ENCODE measurements at regions not wholly inside any gene's neighbourhood (a gene's known extent, or its start where the extent isn't known, plus 50 kb on each side); places are given as distances from the start of the nearest gene placed in this dataset.

- in situ Hi-C loops (cut with HindIII; ENCODE audit: low pct_unique_long_range_greater_than_20kb, low sequenced_read_pairs): no loop called here
- no peak for DNase-seq (ENCODE audit: low read depth)
Measured at GRCh38 chr15:93182703-93183205, 93.7 kb upstream of the RGMA start.

- DNase-seq (ENCODE audit: low read depth): no peak
- in situ Hi-C loops (cut with HindIII; ENCODE audit: low pct_unique_long_range_greater_than_20kb, low sequenced_read_pairs): no loop called here
Measured at GRCh38 chr15:93180656-93181055, 91.6 kb upstream of the RGMA start.

- in situ Hi-C loops (cut with HindIII; ENCODE audit: low pct_unique_long_range_greater_than_20kb, low sequenced_read_pairs): no loop called here
- DNase-seq (ENCODE audit: low read depth): no peak
Measured at GRCh38 chr15:93180128-93180527, 91.1 kb upstream of the RGMA start.

- DNase-seq (ENCODE audit: low read depth): no peak
Measured at GRCh38 chr15:93179700-93180102, 90.7 kb upstream of the RGMA start.

GRCh38 chr15:93179072-93179471 is 90.1 kb upstream of the RGMA start:
- peak; percentile 8 for DNase-seq (ENCODE audit: low read depth)

More at GRCh38 chr15:93179700-93180102, 90.7 kb upstream of the RGMA start:
- in situ Hi-C loops (cut with HindIII; ENCODE audit: low pct_unique_long_range_greater_than_20kb, low sequenced_read_pairs): no loop called here

GRCh38 chr15:93178371-93178770 is 89.4 kb upstream of the RGMA start:
- DNase-seq (ENCODE audit: low read depth): no peak
- in situ Hi-C loops (cut with HindIII; ENCODE audit: low pct_unique_long_range_greater_than_20kb, low sequenced_read_pairs): no loop called here

More at GRCh38 chr15:93179072-93179471, 90.1 kb upstream of the RGMA start:
- in situ Hi-C loops (cut with HindIII; ENCODE audit: low pct_unique_long_range_greater_than_20kb, low sequenced_read_pairs): no loop called here

GRCh38 chr15:93176065-93176464 is 87.1 kb upstream of the RGMA start:
- no peak for DNase-seq (ENCODE audit: low read depth)
- in situ Hi-C loops (cut with HindIII; ENCODE audit: low pct_unique_long_range_greater_than_20kb, low sequenced_read_pairs): no loop called here

- in situ Hi-C loops (cut with HindIII; ENCODE audit: low pct_unique_long_range_greater_than_20kb, low sequenced_read_pairs): no loop called here
- DNase-seq (ENCODE audit: low read depth): no peak
Measured at GRCh38 chr15:93174836-93175235, 85.8 kb upstream of the RGMA start.

GRCh38 chr15:93173369-93173768 is 84.4 kb upstream of the RGMA start:
- peak; percentile 20 for DNase-seq (ENCODE audit: low read depth)
- in situ Hi-C loops (cut with HindIII; ENCODE audit: low pct_unique_long_range_greater_than_20kb, low sequenced_read_pairs): no loop called here

GRCh38 chr15:93171476-93171875 is 82.5 kb upstream of the RGMA start:
- in situ Hi-C loops (cut with HindIII; ENCODE audit: low pct_unique_long_range_greater_than_20kb, low sequenced_read_pairs): no loop called here
- DNase-seq (ENCODE audit: low read depth): no peak

- DNase-seq (ENCODE audit: low read depth): no peak
- in situ Hi-C loops (cut with HindIII; ENCODE audit: low pct_unique_long_range_greater_than_20kb, low sequenced_read_pairs): no loop called here
Measured at GRCh38 chr15:93170329-93170728, 81.3 kb upstream of the RGMA start.

GRCh38 chr15:93168910-93169309 is 79.9 kb upstream of the RGMA start:
- in situ Hi-C loops (cut with HindIII; ENCODE audit: low pct_unique_long_range_greater_than_20kb, low sequenced_read_pairs): no loop called here
- DNase-seq (ENCODE audit: low read depth): no peak

GRCh38 chr15:93167291-93167690 is 78.3 kb upstream of the RGMA start:
- DNase-seq (ENCODE audit: low read depth): no peak
- in situ Hi-C loops (cut with HindIII; ENCODE audit: low pct_unique_long_range_greater_than_20kb, low sequenced_read_pairs): no loop called here

- in situ Hi-C loops (cut with HindIII; ENCODE audit: low pct_unique_long_range_greater_than_20kb, low sequenced_read_pairs): no loop called here
- no peak for DNase-seq (ENCODE audit: low read depth)
Measured at GRCh38 chr15:93166675-93167074, 77.7 kb upstream of the RGMA start.

GRCh38 chr15:93165734-93166470 is 76.9 kb upstream of the RGMA start:
- in situ Hi-C loops (cut with HindIII; ENCODE audit: low pct_unique_long_range_greater_than_20kb, low sequenced_read_pairs): no loop called here
- no peak for DNase-seq (ENCODE audit: low read depth)

GRCh38 chr15:93164409-93164808 is 75.4 kb upstream of the RGMA start:
- in situ Hi-C loops (cut with HindIII; ENCODE audit: low pct_unique_long_range_greater_than_20kb, low sequenced_read_pairs): no loop called here

GRCh38 chr15:93162560-93162959 is 73.5 kb upstream of the RGMA start:
- in situ Hi-C loops (cut with HindIII; ENCODE audit: low pct_unique_long_range_greater_than_20kb, low sequenced_read_pairs): no loop called here
- DNase-seq (ENCODE audit: low read depth): no peak

More at GRCh38 chr15:93164409-93164808, 75.4 kb upstream of the RGMA start:
- no peak for DNase-seq (ENCODE audit: low read depth)

GRCh38 chr15:93159930-93160329 is 70.9 kb upstream of the RGMA start:
- no peak for DNase-seq (ENCODE audit: low read depth)

GRCh38 chr15:93158097-93158900 is 69.3 kb upstream of the RGMA start:
- DNase-seq (ENCODE audit: low read depth): no peak
- in situ Hi-C loops (cut with HindIII; ENCODE audit: low pct_unique_long_range_greater_than_20kb, low sequenced_read_pairs): no loop called here

More at GRCh38 chr15:93159930-93160329, 70.9 kb upstream of the RGMA start:
- in situ Hi-C loops (cut with HindIII; ENCODE audit: low pct_unique_long_range_greater_than_20kb, low sequenced_read_pairs): no loop called here

All from Caki2 (cell line).